Right lobe of liver (tissue), 6 donors: ENCODE measurements at regions not wholly inside any gene's neighbourhood (a gene's known extent, or its start where the extent isn't known, plus 50 kb on each side); places are given as distances from the start of the nearest gene placed in this dataset.

ENCODE experiments used
- ATAC-seq, 4 donors: fragments of 200-7000 bp; cut with Tn5 transposase; one replicate each; pipeline ENCODE4 v1.9.1; 2020; ENCODE audit warnings: mild to moderate bottlenecking in 4 of 4, moderate library complexity in 4 of 4
- DNase-seq, 3 donors: peaks; one replicate each; pipeline ENCODE4 v3.0.0-alpha.2; 2020
- H3K27ac ChIP-seq, 3 donors: fragments of 200-600 bp; one replicate each; pipeline ENCODE4 v1.8.0; 2022
- H3K27me3 ChIP-seq, 2 donors: fragments of 200-600 bp; one replicate each; pipeline ENCODE4 v1.8.0; 2022
- H3K36me3 ChIP-seq, 4 donors: fragments of 200-600 bp; sonication (generic) in 1 of 4; one replicate each; pipeline versions ENCODE4 v1.5.1 to v1.8.0; 2017 to 2022; ENCODE audit warnings: control low read depth in 1 of 4
- H3K4me1 ChIP-seq, 4 donors: fragments of 200-600 bp; sonication (generic) in 1 of 4; one replicate each; pipeline versions ENCODE4 v1.5.1 to v1.8.0; 2017 to 2022; ENCODE audit warnings: control low read depth in 1 of 4
- H3K4me3 ChIP-seq, 3 donors: fragments of 200-600 bp; one replicate each; pipeline ENCODE4 v1.8.0; 2022
- H3K9me3 ChIP-seq, 4 donors: fragments of 200-600 bp; sonication (generic) in 1 of 4; one replicate each; pipeline versions ENCODE4 v1.5.1 to v1.8.0; 2017 to 2022; ENCODE audit warnings: control low read depth in 1 of 4
- CTCF ChIP-seq, 4 donors: fragments of 200-600 bp in 3 of 4; fragments of 450-650 bp in 1 of 4; IDR thresholded peaks; one replicate each; pipeline versions ENCODE4 v1.5.1 to v1.8.0; 2016 to 2022; ENCODE audit warnings: antibody characterized with exemption in 4 of 4, mild to moderate bottlenecking in 2 of 4
- POLR2A ChIP-seq: fragments of 450-650 bp; IDR thresholded peaks from one replicate; pipeline ENCODE4 v1.6.1; 2017; ENCODE audit warnings: antibody characterized with exemption, mild to moderate bottlenecking
- WGBS: methylation state at CpG from one replicate; pipeline ENCODE4 v1.1.6; 2018; ENCODE audit warnings: low coverage, low lambda C conversion rate; ENCODE audit not compliant: insufficient coverage; ENCODE audit errors: missing lambda C conversion rate; 5-methylcytosine and 5-hydroxymethylcytosine counted together
- intact Hi-C, 2 donors: fragments of 100-400 bp; cut with DNase I; formaldehyde crosslinking; loops; one replicate each; pipeline versions ENCODE4 v1.11.2 to v1.14.1; 2022
- donor health status: DM: no; HTN: yes; CAD: no.
- donor health status: DM: no; HTN: no; CAD: no.
- donor health status: DM: no; HTN: no; CAD: no.
- donor health status: DM: no; HTN: yes; CAD: no.
- donor health status: DM: no; HTN: yes; CAD: no.

GRCh38 chr13:97654236-97654635 lies 220.3 kb downstream of the RAP2A start:
- no peak overlapping the region for H3K27ac ChIP-seq
- DNase-seq: no peak
- H3K9me3 ChIP-seq: no peaks in the 10 kb centered on the region
- H3K4me3 ChIP-seq: no peak overlapping the region
- no peak for TF ChIP-seq CTCF (IDR thresholded peaks at IDR 0.05)
- H3K36me3 ChIP-seq: no peaks in the 10 kb centered on the region
- WGBS: 53% methylated on average over 4 of the region's 5 CpGs
- intact Hi-C loops: no loop called here
- ATAC-seq: peak in 2 of 4 donors; percentile 47 to 53
- peaks cover 0 to 8% (median 0%) of the 10 kb centered on the region in 4 donors for H3K4me1 ChIP-seq
- H3K27me3 ChIP-seq: no peaks in the 10 kb centered on the region

- no peaks in the 10 kb centered on the region for H3K9me3 ChIP-seq
- no peaks in the 10 kb centered on the region for H3K27me3 ChIP-seq
- no peaks in the 10 kb centered on the region for H3K36me3 ChIP-seq
- no peak overlapping the region for H3K4me3 ChIP-seq
- intact Hi-C loops: no loop called here
- H3K4me1 ChIP-seq: peaks cover 0 to 8% (median 0%) of the 10 kb centered on the region in 4 donors
- DNase-seq: no peak
- TF ChIP-seq POLR2A (no peak), CTCF (IDR thresholded peaks at IDR 0.05) (no peak)
- no peak overlapping the region for H3K27ac ChIP-seq
- ATAC-seq: no peak
Observed at GRCh38 chr13:97658556-97658955, 224.6 kb downstream of the RAP2A start.

DNA sequence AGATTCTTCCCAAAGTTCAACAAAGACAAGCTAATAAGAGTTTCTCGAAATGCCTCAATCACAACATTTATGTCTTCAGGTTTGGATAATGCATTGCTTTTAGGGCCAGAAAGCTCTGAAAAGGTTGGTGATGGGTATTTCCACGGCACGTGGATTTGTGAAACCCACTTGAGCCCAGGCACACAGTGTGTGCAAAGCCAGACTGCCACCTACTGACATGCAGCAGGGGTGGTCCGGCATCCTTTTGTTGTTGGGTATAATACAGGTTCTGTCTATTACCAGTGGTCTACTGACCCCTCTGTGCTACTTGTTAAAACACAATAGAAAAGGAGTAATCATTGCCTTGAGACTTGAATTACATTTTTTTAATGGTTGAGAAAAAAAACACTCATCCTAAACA lies 225.6 kb downstream of the RAP2A start:
- H3K36me3 ChIP-seq: no peaks in the 10 kb centered on the region
- ATAC-seq (peak; percentile 35 to 41 (median 40)), DNase-seq (no peak)
- intact Hi-C loops: no loop called here
- H3K9me3 ChIP-seq: no peaks in the 10 kb centered on the region
- TF ChIP-seq CTCF (IDR thresholded peaks at IDR 0.05) (peak in 3 of 4 donors; percentile 23 to 40 (median 34)), POLR2A (no peak)
- peaks cover 0 to 2% (median 0%) of the 10 kb centered on the region in 4 donors for H3K4me1 ChIP-seq
- WGBS: 49% methylated on average over 2 of the region's 4 CpGs
- H3K27ac ChIP-seq: no peak overlapping the region
- H3K4me3 ChIP-seq: no peak overlapping the region
- no peaks in the 10 kb centered on the region for H3K27me3 ChIP-seq

DNA sequence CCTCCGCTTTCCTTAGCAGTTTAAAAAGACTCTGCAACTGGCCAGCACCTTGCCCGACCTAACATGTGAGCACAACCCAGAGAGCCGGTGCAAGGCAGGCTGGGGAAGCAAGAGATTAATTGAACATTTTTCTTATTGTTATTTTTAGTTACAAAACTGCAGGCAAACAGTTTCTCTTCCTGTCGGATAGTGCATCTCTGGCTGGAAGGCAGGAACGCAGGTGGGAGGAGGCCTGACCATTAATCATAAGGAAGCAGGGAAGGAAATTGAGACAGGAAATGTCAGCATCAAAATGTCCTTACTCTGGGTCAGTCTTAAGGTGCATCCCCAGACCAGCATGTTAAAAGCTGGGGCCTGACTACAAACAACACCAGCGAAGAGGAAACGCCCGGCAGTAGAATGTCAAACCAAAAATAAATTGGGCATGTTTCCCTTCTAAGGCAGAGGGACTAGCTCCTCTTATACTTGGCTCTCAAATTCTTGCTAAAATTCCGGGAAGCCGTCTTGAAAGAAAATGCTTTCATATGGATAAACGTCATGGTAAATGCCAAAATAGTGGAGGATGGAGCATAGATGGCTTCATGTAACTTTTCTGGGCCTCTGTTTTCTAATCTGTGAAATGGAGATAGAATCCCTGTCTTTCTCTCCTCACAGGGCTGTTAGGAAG lies 226.8 kb downstream of the RAP2A start:
- Histone ChIP-seq H3K27ac (no peak overlapping the region), H3K36me3 (no peaks in the 10 kb centered on the region), H3K4me1 (no peaks in the 10 kb centered on the region), H3K27me3 (no peaks in the 10 kb centered on the region), H3K4me3 (no peak overlapping the region), H3K9me3 (no peaks in the 10 kb centered on the region)
- intact Hi-C loops: no loop called here
- no peak for TF ChIP-seq CTCF (IDR thresholded peaks at IDR 0.05)
- no peak for TF ChIP-seq POLR2A
- WGBS: 43% methylated on average over 11 of the region's 11 CpGs
- ATAC-seq: peak; percentile 45 to 74 (median 61)
- peak in 1 of 3 donors; percentile 20 for DNase-seq

DNA sequence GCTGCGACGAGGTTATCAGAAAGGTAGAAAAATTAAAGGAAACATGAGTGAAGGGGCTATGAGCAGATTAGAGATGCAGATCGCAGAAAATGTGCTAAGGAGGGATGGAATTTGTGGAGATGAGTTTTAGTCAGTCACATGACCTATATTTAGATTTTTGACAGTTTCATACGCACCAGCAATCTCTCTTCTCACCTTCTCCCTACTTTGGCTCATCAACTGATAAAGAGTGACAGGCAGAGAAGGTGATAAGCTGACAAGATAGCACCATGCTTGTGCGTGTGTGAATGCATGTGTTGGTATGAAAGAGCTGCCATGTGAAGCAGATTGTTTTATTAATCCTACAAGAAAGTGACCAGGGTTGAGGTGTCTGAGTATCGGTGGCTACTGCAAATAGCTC lies 252.6 kb downstream of the RAP2A start:
- intact Hi-C loops: no loop called here
- no peak overlapping the region for H3K27ac ChIP-seq
- H3K36me3 ChIP-seq: no peaks in the 10 kb centered on the region
- H3K4me3 ChIP-seq: no peak overlapping the region
- no peaks in the 10 kb centered on the region for H3K4me1 ChIP-seq
- no peaks in the 10 kb centered on the region for H3K9me3 ChIP-seq
- WGBS: 59% methylated on average over 6 of the region's 6 CpGs
- no peaks in the 10 kb centered on the region for H3K27me3 ChIP-seq
- ATAC-seq: no peak
- TF ChIP-seq POLR2A (no peak), CTCF (IDR thresholded peaks at IDR 0.05) (no peak)
- no peak for DNase-seq
